ENCODE measurements at regions not wholly inside any gene's neighbourhood (a gene's known extent, or its start where the extent isn't known, plus 50 kb on each side); places are given as distances from the start of the nearest gene placed in this dataset.

DNA sequence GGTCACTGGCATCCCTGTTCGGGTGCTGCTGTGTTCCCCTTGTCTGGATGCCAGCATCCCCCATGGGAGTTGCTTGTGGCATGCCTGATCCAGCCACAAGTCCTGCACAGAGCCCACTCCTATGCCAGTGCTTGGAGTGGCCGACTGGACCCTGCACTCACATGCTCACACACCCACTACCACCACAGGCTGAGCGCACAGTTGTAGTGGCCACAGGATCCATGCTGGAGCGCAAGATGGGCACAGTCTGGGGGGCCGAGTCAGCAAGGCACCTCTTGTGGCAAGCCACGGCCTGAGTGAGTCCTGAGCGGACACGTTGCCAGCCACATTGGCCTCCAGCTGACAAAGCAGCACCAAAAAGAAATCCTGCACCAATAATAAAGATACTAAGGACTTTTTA is 661.6 kb upstream of the TMPRSS15 start:
- no peaks in the 10 kb centered on the region for H3K36me3 ChIP-seq (ENCODE audit: control insufficient read depth in 2 of 2, extremely low read depth in 1 of 2, insufficient read depth in 2 of 2, low read length in 2 of 2)
- no peak overlapping the region for H3K27ac ChIP-seq (ENCODE audit: insufficient read depth, low read depth, low read length)
- H3K9me1 ChIP-seq (replicated peaks; ENCODE audit: control insufficient read depth, extremely low read depth, insufficient read depth, low read length) = no peaks in the 10 kb centered on the region
- DNase-seq (ENCODE audit: low read depth, low spot score) (no peak), FAIRE-seq (no peak)
- no peak overlapping the region for H3K9ac ChIP-seq (replicated peaks; ENCODE audit: extremely low read depth, insufficient read depth, low read length)
- no peaks in the 10 kb centered on the region for H3K9me3 ChIP-seq (replicated peaks; ENCODE audit: control insufficient read depth, insufficient read depth, low read length)
- H3K79me2 ChIP-seq (ENCODE audit: control insufficient read depth, insufficient read depth, low read length) = no peaks in the 10 kb centered on the region
- ChIA-PET POLR2A (no interaction called here), CTCF (no interaction called here)
- intact Hi-C loops (cut with micrococcal nuclease) (no loop called here), dilution Hi-C loops (cut with MboI; ENCODE audit: extremely low pct_ligation_motif_present, low sequenced_read_pairs) (no loop called here)
- no peaks in the 10 kb centered on the region for H3K27me3 ChIP-seq (ENCODE audit: control insufficient read depth in 2 of 2, insufficient read depth in 2 of 2, low read length in 2 of 2)
- no peak overlapping the region for H3K4me3 ChIP-seq (replicated peaks in 1 of 3; ENCODE audit: insufficient read depth in 1 of 3, low read depth in 1 of 3, low read length in 3 of 3)
- H4K20me1 ChIP-seq (replicated peaks; ENCODE audit: control insufficient read depth, extremely low read depth, insufficient read depth, low read length) = no peaks in the 10 kb centered on the region
- H2AFZ ChIP-seq (ENCODE audit: low read depth, low read length) = no peak overlapping the region
- BruUV-seq (replicated peaks) = no TSS peak
- H3K4me1 ChIP-seq (ENCODE audit: control insufficient read depth, extremely low read depth, insufficient read depth, low read length) = no peaks in the 10 kb centered on the region
- no peak overlapping the region for H3K4me2 ChIP-seq (ENCODE audit: insufficient read depth, low read length)
- TF ChIP-seq, protein P1, sequence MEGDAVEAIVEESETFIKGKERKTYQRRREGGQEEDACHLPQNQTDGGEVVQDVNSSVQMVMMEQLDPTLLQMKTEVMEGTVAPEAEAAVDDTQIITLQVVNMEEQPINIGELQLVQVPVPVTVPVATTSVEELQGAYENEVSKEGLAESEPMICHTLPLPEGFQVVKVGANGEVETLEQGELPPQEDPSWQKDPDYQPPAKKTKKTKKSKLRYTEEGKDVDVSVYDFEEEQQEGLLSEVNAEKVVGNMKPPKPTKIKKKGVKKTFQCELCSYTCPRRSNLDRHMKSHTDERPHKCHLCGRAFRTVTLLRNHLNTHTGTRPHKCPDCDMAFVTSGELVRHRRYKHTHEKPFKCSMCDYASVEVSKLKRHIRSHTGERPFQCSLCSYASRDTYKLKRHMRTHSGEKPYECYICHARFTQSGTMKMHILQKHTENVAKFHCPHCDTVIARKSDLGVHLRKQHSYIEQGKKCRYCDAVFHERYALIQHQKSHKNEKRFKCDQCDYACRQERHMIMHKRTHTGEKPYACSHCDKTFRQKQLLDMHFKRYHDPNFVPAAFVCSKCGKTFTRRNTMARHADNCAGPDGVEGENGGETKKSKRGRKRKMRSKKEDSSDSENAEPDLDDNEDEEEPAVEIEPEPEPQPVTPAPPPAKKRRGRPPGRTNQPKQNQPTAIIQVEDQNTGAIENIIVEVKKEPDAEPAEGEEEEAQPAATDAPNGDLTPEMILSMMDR (IDR thresholded peaks at IDR 0.05; ENCODE audit: extremely low read depth in 1 of 2, insufficient read depth in 1 of 2, low read depth in 1 of 2, low read length in 2 of 2) = no peak
- no peak for TF ChIP-seq EZH2 (IDR thresholded peaks at IDR 0.05; ENCODE audit: borderline replicate concordance, low read depth, low read length, severe bottlenecking)
- no peak for TF ChIP-seq JUN (IDR thresholded peaks at IDR 0.05; ENCODE audit: borderline replicate concordance, insufficient read depth, insufficient read length, low read depth)
- no peak for TF ChIP-seq MYC (IDR thresholded peaks at IDR 0.05; ENCODE audit: low read depth, low read length)
- no peak for TF ChIP-seq POLR2AphosphoS5 (IDR thresholded peaks at IDR 0.05; ENCODE audit: insufficient read depth, low read depth, low read length)
- TF ChIP-seq, protein P2, sequence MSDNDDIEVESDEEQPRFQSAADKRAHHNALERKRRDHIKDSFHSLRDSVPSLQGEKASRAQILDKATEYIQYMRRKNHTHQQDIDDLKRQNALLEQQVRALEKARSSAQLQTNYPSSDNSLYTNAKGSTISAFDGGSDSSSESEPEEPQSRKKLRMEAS (IDR thresholded peaks at IDR 0.05; ENCODE audit: insufficient read depth, insufficient read length) = no peak
- no peak for TF ChIP-seq POLR2A (IDR thresholded peaks at IDR 0.05; ENCODE audit: low read depth, low read length)

Measured in endothelial cell of umbilical vein (primary cell).